Hepatocyte (in vitro differentiated cells): ENCODE measurements at regions not wholly inside any gene's neighbourhood (a gene's known extent, or its start where the extent isn't known, plus 50 kb on each side); places are given as distances from the start of the nearest gene placed in this dataset.
"Not testable (repeated sequence)": the region's sequence is repeated elsewhere in the genome, so short reads cannot be mapped to it uniquely, and the experiment has no call there.

Experiments
- DNase-seq: peaks from one replicate; pipeline ENCODE4 v3.0.0-alpha.2; 2016; ENCODE audit warnings: low spot score
- H2AFZ ChIP-seq: fragments of 200-600 bp; sonication (generic); 2 replicates; pipeline ENCODE4 v1.6.0; 2016; ENCODE audit warnings: antibody characterized with exemption, mild to moderate bottlenecking
- H3K27ac ChIP-seq: fragments of 200-600 bp; sonication (generic); 2 replicates; pipeline ENCODE4 v1.5.1; 2016; ENCODE audit warnings: mild to moderate bottlenecking
- H3K27me3 ChIP-seq: fragments of 200-600 bp; sonication (generic); 2 replicates; pipeline ENCODE4 v1.6.1; 2016
- H3K36me3 ChIP-seq: fragments of 200-600 bp; sonication (generic); replicated peaks from 2 replicates; pipeline ENCODE4 v1.5.1; 2016; ENCODE audit warnings: low read depth; ENCODE audit not compliant: insufficient read depth
- H3K4me1 ChIP-seq: fragments of 200-600 bp; sonication (generic); 2 replicates; pipeline ENCODE4 v1.5.1; 2016; ENCODE audit warnings: mild to moderate bottlenecking, moderate library complexity; ENCODE audit not compliant: insufficient read depth
- H3K4me2 ChIP-seq: fragments of 200-600 bp; sonication (generic); 2 replicates; pipeline ENCODE4 v1.6.0; 2016
- H3K4me3 ChIP-seq: fragments of 200-600 bp; sonication (generic); 2 replicates; pipeline ENCODE4 v1.5.1; 2016; ENCODE audit warnings: mild to moderate bottlenecking
- H3K79me2 ChIP-seq: fragments of 200-600 bp; sonication (generic); 2 replicates; pipeline ENCODE4 v1.6.0; 2017; ENCODE audit warnings: mild to moderate bottlenecking
- H3K9me2 ChIP-seq: fragments of 200-600 bp; sonication (generic); replicated peaks from 2 replicates; pipeline ENCODE4 v1.6.0; 2017; ENCODE audit warnings: mild to moderate bottlenecking; ENCODE audit not compliant: insufficient read depth
- H3K9me3 ChIP-seq: fragments of 200-600 bp; sonication (generic); 2 replicates; pipeline ENCODE4 v1.5.1; 2016; ENCODE audit warnings: low read depth, mild to moderate bottlenecking
- H4K20me1 ChIP-seq: fragments of 200-600 bp; sonication (generic); 2 replicates; pipeline ENCODE4 v1.6.0; 2016; ENCODE audit warnings: mild to moderate bottlenecking; ENCODE audit not compliant: insufficient read depth, poor library complexity, severe bottlenecking
- WGBS: methylation state at CpG from one replicate; pipeline ENCODE4 v1.1.6; 2016; ENCODE audit warnings: low lambda C conversion rate; ENCODE audit errors: missing lambda C conversion rate; 5-methylcytosine and 5-hydroxymethylcytosine counted together

DNA sequence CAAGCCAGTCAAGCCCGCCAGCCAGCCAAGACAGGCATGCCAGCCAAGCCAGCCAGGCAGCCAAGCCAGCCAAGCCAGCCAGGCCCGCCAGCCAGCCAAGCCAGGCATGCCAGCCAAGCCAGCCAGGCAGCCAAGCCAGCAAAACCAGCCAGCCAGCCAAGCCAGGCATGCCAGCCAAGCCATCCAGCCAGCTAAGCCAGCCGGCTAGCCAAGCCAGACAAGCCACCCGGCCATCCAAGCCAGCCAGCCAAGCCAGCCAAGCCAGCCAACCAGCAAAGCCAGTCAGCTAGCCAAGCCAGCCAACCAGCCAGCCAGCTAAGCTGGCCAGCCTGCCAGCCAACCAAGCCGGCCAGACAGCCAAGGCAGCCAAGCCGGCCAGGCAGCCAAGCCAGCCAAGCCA, 330.7 kb upstream of the PLGLB2 start:
- not testable (repeated sequence) for H2AFZ ChIP-seq, H3K27me3 ChIP-seq, H3K4me1 ChIP-seq, H3K4me3 ChIP-seq, H3K36me3 ChIP-seq, H3K27ac ChIP-seq, H3K9me2 ChIP-seq, H3K4me2 ChIP-seq, H3K9me3 ChIP-seq, H4K20me1 ChIP-seq, DNase-seq, H3K79me2 ChIP-seq
- 79% methylated on average over 3 of the region's 6 CpGs for WGBS

DNA sequence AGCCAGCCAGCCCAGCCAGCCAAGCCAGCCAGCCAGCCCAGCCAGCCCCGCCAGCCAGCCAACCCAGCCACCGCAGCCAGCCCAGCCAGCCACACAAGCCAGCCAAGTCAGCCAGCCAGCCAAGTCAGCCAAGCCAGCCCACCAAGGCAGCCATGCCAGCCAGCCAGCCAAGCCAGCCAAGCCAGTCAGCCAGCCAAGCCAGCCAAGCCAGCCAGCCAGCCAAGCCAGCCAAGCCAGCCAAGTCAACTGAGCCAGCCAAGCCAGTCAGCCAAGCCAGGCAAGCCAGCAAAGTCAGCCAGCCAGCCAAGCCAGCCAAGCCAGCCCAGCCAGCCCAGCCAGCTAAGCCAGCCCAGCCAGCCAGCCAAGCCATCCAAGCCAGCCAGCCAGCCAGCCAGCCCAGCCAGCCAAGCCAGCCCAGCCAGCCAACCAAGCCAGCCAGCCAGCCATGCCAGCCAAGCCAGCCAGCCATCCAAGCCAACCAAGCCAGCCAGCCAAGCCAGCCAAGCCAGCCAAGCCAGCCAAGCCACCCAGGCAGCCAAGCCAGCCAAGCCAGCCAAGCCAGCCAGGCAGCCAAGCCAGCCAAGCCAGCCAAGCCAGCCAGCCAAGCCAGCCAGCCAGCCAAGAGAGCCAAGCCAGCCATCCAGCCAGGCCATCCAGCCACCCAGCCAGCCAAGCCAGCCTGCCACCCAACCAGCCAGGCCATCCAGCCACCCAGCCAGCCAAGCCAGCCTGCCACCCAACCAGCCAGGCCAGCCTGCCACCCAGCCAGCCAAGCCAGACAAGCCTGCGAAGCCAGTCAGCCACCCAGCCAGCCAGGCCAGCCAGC, 329.9 kb upstream of the PLGLB2 start:
- H3K27me3 ChIP-seq, H2AFZ ChIP-seq, H3K4me1 ChIP-seq, H4K20me1 ChIP-seq, H3K36me3 ChIP-seq, H3K4me3 ChIP-seq, H3K79me2 ChIP-seq, DNase-seq, H3K4me2 ChIP-seq, H3K9me3 ChIP-seq, H3K9me2 ChIP-seq, H3K27ac ChIP-seq: not testable (repeated sequence)
- 100% methylated on average over 2 of the region's 3 CpGs for WGBS

DNA sequence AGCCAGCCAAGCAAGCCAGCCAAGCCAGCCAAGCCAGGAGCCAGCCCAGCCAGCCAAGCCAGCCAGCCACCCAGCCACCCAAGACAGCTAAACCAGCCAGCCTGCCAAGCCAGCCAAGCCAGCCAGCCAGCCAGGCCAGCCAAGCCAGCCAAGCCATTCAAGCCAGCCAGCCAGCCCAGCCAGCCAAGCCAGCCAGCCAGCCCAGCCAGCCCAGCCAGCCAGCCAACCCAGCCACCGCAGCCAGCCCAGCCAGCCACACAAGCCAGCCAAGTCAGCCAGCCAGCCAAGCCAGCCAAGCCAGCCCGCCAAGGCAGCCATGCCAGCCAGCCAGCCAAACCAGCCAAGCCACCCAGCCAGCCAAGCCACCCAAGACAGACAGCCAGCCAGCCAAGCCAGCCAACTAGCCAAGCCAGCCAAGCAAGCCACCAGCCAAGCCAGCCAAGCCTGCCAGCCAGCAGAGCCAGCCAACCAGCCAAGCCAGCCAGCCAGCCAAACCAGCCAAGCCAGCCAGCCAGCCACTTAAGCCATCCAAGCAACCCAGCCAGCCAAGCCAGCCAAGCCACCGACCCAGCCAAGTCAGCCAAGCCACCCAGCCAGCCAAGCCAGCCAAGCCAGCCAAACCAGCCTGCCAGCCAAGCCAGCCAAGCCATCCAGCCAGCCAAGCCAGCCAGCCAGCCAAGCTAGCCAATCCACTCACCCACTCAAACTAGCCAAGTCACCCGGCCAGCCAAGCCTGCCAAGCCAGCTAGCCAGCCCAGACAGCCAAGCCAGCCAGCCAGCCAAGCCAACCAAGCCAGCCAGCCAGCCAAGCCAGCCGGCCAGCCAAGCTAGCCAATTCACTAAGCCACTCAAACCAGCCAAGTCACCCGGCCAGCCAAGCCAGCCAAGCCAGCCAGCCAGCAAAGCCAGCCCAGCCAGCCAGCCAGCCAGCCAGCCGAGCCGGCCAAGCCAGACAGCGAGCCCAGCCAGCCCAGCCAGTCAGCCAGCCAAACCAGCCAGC, 328.8 kb upstream of the PLGLB2 start:
- 86% methylated on average over 8 of the region's 9 CpGs for WGBS
- H3K9me2 ChIP-seq, H3K27me3 ChIP-seq, DNase-seq, H3K36me3 ChIP-seq, H3K4me2 ChIP-seq, H3K9me3 ChIP-seq, H3K4me3 ChIP-seq, H2AFZ ChIP-seq, H3K79me2 ChIP-seq, H3K4me1 ChIP-seq, H3K27ac ChIP-seq, H4K20me1 ChIP-seq: not testable (repeated sequence)

DNA sequence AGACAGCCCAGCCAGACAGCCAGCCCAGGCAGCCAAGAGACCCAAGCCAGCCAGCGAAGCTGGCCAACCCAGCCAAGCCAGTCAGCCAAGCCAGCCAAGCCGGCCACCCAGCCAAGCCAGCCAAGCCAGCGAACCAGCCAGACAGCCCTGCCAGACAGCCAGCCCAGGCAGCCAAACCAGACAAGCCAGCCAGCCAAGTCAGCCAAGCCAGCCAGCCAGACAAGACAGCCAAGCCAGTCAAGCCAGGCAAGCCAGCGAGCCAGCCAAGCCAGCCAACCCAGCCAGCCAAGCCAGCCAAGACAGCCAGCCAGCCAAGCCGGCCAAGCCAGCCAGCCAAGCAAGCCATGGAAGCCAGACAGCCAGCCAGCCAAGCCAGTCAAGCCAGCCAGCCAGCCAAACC, 327.9 kb upstream of the PLGLB2 start:
- H3K27me3 ChIP-seq, DNase-seq, H2AFZ ChIP-seq, H3K9me3 ChIP-seq, H3K9me2 ChIP-seq, H3K79me2 ChIP-seq, H4K20me1 ChIP-seq, H3K4me3 ChIP-seq, H3K27ac ChIP-seq, H3K36me3 ChIP-seq, H3K4me1 ChIP-seq, H3K4me2 ChIP-seq: not testable (repeated sequence)
- no CpG with 5 or more reads among the region's 5 CpGs for WGBS

DNA sequence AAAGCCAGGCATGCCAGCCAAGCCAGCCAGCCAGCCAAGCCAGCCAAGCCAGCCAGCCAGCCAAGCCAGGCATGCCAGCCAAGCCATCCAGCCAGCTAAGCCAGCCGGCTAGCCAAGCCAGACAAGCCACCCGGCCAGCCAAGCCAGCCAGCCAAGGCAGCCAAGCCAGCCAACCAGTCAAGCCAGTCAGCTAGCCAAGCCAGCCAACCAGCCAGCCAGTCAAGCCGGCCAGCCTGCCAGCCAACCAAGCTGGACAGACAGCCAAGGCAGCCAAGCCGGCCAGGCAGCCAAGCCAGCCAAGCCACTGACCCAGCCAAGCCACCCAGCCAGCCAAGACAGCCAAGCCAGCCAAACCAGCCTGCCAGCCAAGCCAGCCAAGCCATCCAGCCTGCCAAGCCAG, 326.9 kb upstream of the PLGLB2 start:
- not testable (repeated sequence) for H3K79me2 ChIP-seq, H3K4me3 ChIP-seq, H3K9me3 ChIP-seq, H3K4me2 ChIP-seq, H3K9me2 ChIP-seq, H3K27me3 ChIP-seq, DNase-seq, H3K4me1 ChIP-seq, H3K27ac ChIP-seq, H3K36me3 ChIP-seq, H2AFZ ChIP-seq, H4K20me1 ChIP-seq
- WGBS = 92% methylated on average over 4 of the region's 4 CpGs

DNA sequence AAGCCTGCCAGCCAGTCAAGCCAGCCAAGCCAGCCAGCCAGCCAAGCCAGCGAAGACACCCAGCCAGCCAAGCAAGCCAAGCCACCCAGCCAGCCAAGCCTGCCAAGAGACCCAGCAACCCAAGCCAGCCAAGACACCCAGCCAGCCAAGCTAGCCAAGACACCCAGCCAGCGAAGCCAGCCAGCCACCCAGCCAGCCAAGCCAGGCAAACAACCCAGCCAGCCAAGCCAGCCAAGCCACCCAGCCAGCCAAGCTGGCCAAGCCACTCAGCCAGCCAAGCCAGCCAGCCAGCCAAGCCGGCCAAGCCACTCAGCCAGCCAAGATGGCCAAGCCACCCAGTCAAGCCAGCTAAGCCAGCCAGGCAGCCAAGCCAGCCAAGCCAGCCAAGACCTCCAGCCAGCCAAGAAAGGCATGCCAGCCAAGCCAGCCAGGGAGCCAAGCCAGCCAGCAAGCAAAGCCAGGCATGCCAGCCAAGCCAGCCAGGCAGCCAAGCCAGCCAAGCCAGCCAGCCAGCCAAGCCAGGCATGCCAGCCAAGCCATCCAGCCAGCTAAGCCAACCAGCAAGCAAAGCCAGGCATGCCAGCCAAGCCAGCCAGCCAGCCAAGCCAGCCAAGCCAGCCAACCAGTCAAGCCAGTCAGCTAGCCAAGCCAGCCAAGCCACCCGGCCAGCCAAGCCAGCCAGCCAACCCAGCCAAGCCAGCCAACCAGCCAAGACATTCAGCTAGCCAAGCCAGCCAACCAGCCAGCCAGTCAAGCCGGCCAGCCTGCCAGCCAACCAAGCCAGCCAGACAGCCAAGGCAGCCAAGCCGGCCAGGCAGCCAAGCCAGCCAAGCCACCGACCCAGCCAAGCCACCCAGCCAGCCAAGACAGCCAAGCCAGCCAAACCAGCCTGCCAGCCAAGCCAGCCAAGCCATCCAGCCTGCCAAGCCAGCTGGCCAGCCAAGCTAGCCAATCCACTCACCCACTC, 323.8 kb upstream of the PLGLB2 start:
- H3K27me3 ChIP-seq, H2AFZ ChIP-seq, H4K20me1 ChIP-seq, H3K36me3 ChIP-seq, DNase-seq, H3K4me1 ChIP-seq, H3K27ac ChIP-seq, H3K4me3 ChIP-seq, H3K9me2 ChIP-seq, H3K79me2 ChIP-seq, H3K9me3 ChIP-seq, H3K4me2 ChIP-seq: not testable (repeated sequence)
- WGBS = 80% methylated on average over 5 of the region's 7 CpGs

DNA sequence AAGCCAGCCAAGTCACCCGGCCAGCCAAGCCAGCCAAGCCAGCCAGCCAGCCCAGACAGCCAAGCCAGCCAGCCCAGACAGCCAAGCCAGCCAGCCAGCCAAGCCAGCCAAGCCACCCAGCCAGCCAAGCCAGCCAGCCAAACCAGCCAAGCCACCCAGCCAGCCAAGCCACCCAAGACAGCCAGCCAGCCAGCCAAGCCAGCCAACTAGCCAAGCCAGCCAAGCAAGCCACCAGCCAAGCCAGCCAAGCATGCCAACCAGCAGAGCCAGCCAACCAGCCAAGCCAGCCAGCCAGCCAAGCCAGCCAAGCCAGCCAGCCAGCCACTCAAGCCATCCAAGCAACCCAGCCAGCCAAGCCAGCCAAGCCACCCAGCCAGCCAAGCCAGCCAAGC, 323.1 kb upstream of the PLGLB2 start:
- not testable (repeated sequence) for H3K36me3 ChIP-seq

DNA sequence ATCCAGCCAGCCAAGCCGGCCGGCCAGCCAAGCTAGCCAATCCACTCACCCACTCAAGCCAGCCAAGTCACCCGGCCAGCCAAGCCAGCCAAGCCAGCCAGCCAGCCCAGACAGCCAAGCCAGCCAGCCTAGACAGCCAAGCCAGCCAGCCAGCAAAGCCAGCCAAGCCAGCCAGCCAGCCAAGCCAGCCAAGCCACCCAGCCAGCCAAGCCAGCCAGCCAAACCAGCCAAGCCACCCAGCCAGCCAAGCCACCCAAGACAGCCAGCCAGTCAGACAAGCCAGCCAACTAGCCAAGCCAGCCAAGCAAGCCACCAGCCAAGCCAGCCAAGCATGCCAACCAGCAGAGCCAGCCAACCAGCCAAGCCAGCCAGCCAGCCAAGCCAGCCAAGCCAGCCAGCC, 322.7 kb upstream of the PLGLB2 start:
- DNase-seq, H3K4me3 ChIP-seq, H3K36me3 ChIP-seq, H3K9me2 ChIP-seq, H3K4me2 ChIP-seq, H3K79me2 ChIP-seq, H4K20me1 ChIP-seq, H3K27ac ChIP-seq, H3K9me3 ChIP-seq, H3K4me1 ChIP-seq, H3K27me3 ChIP-seq, H2AFZ ChIP-seq: not testable (repeated sequence)
- WGBS = 82% methylated on average over 2 of the region's 3 CpGs

More for the DNA sequence above, 323.1 kb upstream of the PLGLB2 start:
- not testable (repeated sequence) for H3K9me3 ChIP-seq, H3K27ac ChIP-seq, H3K9me2 ChIP-seq, H3K27me3 ChIP-seq, H3K79me2 ChIP-seq, DNase-seq, H4K20me1 ChIP-seq, H3K4me2 ChIP-seq, H3K4me3 ChIP-seq, H3K4me1 ChIP-seq, H2AFZ ChIP-seq
- WGBS = 88% methylated on average over 1 of the region's 1 CpG
